ENCODE measurements at regions not wholly inside any gene's neighbourhood (a gene's known extent, or its start where the extent isn't known, plus 50 kb on each side); places are given as distances from the start of the nearest gene placed in this dataset.

DNA sequence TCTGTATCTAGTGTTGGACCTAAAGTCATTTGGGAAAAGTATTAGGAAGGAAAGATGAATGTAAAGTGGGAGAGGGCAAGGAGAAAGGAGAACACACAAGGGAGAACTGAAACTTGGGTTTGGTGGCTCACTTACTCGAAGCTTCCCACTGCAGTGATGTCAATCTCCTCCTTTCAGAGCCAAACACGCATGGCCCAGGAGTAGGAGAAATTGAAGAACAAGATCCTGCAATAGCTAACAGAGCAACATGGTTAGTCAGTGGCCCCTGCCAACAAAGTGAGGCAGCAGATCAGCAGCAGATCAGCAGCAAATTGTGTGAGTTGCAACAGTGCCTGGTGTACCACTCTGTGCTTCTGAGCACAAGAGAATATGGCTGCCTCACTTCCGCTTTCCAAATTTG, 366.4 kb downstream of the PSAT1 start:
- TF ChIP-seq, protein P1, sequence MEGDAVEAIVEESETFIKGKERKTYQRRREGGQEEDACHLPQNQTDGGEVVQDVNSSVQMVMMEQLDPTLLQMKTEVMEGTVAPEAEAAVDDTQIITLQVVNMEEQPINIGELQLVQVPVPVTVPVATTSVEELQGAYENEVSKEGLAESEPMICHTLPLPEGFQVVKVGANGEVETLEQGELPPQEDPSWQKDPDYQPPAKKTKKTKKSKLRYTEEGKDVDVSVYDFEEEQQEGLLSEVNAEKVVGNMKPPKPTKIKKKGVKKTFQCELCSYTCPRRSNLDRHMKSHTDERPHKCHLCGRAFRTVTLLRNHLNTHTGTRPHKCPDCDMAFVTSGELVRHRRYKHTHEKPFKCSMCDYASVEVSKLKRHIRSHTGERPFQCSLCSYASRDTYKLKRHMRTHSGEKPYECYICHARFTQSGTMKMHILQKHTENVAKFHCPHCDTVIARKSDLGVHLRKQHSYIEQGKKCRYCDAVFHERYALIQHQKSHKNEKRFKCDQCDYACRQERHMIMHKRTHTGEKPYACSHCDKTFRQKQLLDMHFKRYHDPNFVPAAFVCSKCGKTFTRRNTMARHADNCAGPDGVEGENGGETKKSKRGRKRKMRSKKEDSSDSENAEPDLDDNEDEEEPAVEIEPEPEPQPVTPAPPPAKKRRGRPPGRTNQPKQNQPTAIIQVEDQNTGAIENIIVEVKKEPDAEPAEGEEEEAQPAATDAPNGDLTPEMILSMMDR (IDR thresholded peaks at IDR 0.05; ENCODE audit: low read depth, low read length), result no peak
- no peak for TF ChIP-seq EZH2phosphoT487 (IDR thresholded peaks at IDR 0.05; ENCODE audit: low read depth)
